ENCODE measurements at regions not wholly inside any gene's neighbourhood (a gene's known extent, or its start where the extent isn't known, plus 50 kb on each side); places are given as distances from the start of the nearest gene placed in this dataset.

DNA sequence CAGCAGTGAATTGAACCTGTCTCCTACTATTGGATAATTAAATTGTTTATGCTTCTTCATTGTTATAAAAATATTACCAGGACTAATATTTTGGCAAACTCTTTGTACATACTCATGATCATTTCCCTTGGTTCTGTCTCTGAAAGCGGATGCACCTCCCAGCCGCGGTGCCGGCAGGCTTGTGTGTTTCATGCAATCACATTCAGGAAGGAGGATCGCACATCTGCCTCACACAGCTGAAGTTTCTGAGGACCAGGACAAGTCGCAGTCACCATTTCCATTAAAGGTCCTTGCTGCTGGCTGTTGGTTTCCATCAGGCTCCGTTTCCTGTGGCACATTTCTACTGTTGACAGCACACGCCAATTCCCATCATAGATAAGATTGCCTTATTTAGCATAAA is 117.8 kb upstream of the SHH start:
- Histone ChIP-seq H3K27me3 (ENCODE audit: control insufficient read depth in 1 of 2, insufficient read depth in 2 of 2, low read length in 1 of 2) (no peaks in the 10 kb centered on the region), H3K9me3 (ENCODE audit: control insufficient read depth, low read length) (peaks cover 1% of the 10 kb centered on the region), H3K4me3 (ENCODE audit: low read length in 2 of 2) (no peak overlapping the region), H3K36me3 (ENCODE audit: control insufficient read depth in 1 of 2, insufficient read depth in 2 of 2, low read length in 1 of 2) (no peaks in the 10 kb centered on the region), H3K4me1 (ENCODE audit: control insufficient read depth in 1 of 2, insufficient read depth in 2 of 2, low read length in 2 of 2) (no peaks in the 10 kb centered on the region), H3K27ac (ENCODE audit: low read depth in 1 of 2, low read length in 2 of 2) (no peak overlapping the region)
- 69 to 70% methylated on average over 8 of the region's 8 CpGs for WGBS, 2 donors
- intact Hi-C loops (cut with DNase I), result no loop called here
- ATAC-seq (ENCODE audit: low FRiP score) (no peak), DNase-seq (no peak)

DNA sequence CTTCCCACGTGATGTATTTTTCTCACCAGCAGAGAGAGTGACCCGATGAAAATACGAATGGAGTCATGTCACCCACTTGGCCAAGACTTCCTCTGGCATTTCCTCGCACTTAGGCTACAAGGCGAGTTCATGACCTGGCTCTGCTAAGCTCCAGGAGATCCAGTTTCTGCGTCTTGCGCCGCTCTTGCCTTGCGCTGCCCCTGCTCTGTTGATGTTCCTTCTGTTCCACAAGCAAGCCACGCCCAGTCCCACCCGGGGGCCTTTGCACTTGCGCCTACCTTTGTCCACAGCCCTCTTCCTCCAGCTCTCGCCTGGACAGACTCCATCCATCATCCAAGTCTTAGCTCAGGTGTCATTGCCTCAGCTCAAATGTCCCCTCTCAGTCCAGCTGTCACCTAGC is 116.3 kb upstream of the SHH start:
- 66 to 72% methylated on average over 13 of the region's 13 CpGs for WGBS, 2 donors
- Histone ChIP-seq H3K4me1 (ENCODE audit: control insufficient read depth in 1 of 2, insufficient read depth in 2 of 2, low read length in 2 of 2) (no peaks in the 10 kb centered on the region), H3K4me3 (ENCODE audit: low read length in 2 of 2) (no peak overlapping the region), H3K27ac (ENCODE audit: low read depth in 1 of 2, low read length in 2 of 2) (no peak overlapping the region), H3K9me3 (ENCODE audit: control insufficient read depth, low read length) (peaks cover 1% of the 10 kb centered on the region), H3K36me3 (ENCODE audit: control insufficient read depth in 1 of 2, insufficient read depth in 2 of 2, low read length in 1 of 2) (no peaks in the 10 kb centered on the region), H3K27me3 (ENCODE audit: control insufficient read depth in 1 of 2, insufficient read depth in 2 of 2, low read length in 1 of 2) (no peaks in the 10 kb centered on the region)
- intact Hi-C loops (cut with DNase I), result no loop called here
- DNase-seq, result no peak
- ATAC-seq (ENCODE audit: low FRiP score), result no peak

GRCh38 chr7:155927905-155928304 is 115.6 kb upstream of the SHH start:
- no peak for ATAC-seq (ENCODE audit: low FRiP score)
- intact Hi-C loops (cut with DNase I), result no loop called here
- WGBS, 2 donors, result 89 to 91% methylated on average over 3 of the region's 3 CpGs
- Histone ChIP-seq H3K4me1 (ENCODE audit: control insufficient read depth in 1 of 2, insufficient read depth in 2 of 2, low read length in 2 of 2) (no peaks in the 10 kb centered on the region), H3K27ac (ENCODE audit: low read depth in 1 of 2, low read length in 2 of 2) (no peak overlapping the region), H3K9me3 (ENCODE audit: control insufficient read depth, low read length) (peaks cover 1% of the 10 kb centered on the region), H3K36me3 (ENCODE audit: control insufficient read depth in 1 of 2, insufficient read depth in 2 of 2, low read length in 1 of 2) (no peaks in the 10 kb centered on the region), H3K27me3 (ENCODE audit: control insufficient read depth in 1 of 2, insufficient read depth in 2 of 2, low read length in 1 of 2) (no peaks in the 10 kb centered on the region), H3K4me3 (ENCODE audit: low read length in 2 of 2) (no peak overlapping the region)
- no peak for DNase-seq

DNA sequence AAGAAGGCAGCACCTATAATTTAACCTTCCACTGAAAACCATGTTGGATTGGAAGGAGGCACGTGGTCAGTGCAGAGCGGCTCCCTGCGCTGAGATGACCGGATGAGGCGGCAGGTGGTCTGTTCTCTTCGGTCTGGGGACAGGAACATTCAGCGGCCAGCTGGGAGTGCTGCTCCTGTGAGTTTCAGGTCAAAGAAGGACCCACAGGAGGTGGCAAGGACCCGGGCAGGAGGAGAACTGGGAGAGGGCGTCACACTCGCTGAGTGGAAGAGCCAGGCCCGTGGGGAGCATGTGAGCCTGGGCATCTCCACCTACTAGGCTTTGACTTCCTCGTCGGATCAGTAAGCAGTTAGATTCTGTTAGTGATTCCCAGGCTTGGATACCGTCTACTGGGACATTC is 113.4 kb upstream of the SHH start:
- Histone ChIP-seq H3K27me3 (ENCODE audit: control insufficient read depth in 1 of 2, insufficient read depth in 2 of 2, low read length in 1 of 2) (no peaks in the 10 kb centered on the region), H3K9me3 (ENCODE audit: control insufficient read depth, low read length) (peaks cover 1% of the 10 kb centered on the region), H3K27ac (ENCODE audit: low read depth in 1 of 2, low read length in 2 of 2) (no peak overlapping the region), H3K4me1 (ENCODE audit: control insufficient read depth in 1 of 2, insufficient read depth in 2 of 2, low read length in 2 of 2) (no peaks in the 10 kb centered on the region), H3K36me3 (ENCODE audit: control insufficient read depth in 1 of 2, insufficient read depth in 2 of 2, low read length in 1 of 2) (no peaks in the 10 kb centered on the region), H3K4me3 (ENCODE audit: low read length in 2 of 2) (no peak overlapping the region)
- WGBS, 2 donors, result 79 to 83% methylated on average over 14 of the region's 14 CpGs
- no peak for DNase-seq
- no peak for ATAC-seq (ENCODE audit: low FRiP score)
- intact Hi-C loops (cut with DNase I), result no loop called here

- Histone ChIP-seq H3K27me3 (ENCODE audit: control insufficient read depth in 1 of 2, insufficient read depth in 2 of 2, low read length in 1 of 2) (no peaks in the 10 kb centered on the region), H3K4me1 (ENCODE audit: control insufficient read depth in 1 of 2, insufficient read depth in 2 of 2, low read length in 2 of 2) (no peaks in the 10 kb centered on the region), H3K9me3 (ENCODE audit: control insufficient read depth, low read length) (no peaks in the 10 kb centered on the region), H3K36me3 (ENCODE audit: control insufficient read depth in 1 of 2, insufficient read depth in 2 of 2, low read length in 1 of 2) (no peaks in the 10 kb centered on the region), H3K4me3 (ENCODE audit: low read length in 2 of 2) (no peak overlapping the region), H3K27ac (ENCODE audit: low read depth in 1 of 2, low read length in 2 of 2) (no peak overlapping the region)
- DNase-seq (peak in 1 of 2 donors; percentile 38), ATAC-seq (ENCODE audit: low FRiP score) (no peak)
- 50 to 53% methylated on average over 25 of the region's 25 CpGs for WGBS, 2 donors
- intact Hi-C loops (cut with DNase I), result no loop called here
These were observed 110.0 kb upstream of the SHH start for GRCh38 chr7:155922067-155922816.

DNA sequence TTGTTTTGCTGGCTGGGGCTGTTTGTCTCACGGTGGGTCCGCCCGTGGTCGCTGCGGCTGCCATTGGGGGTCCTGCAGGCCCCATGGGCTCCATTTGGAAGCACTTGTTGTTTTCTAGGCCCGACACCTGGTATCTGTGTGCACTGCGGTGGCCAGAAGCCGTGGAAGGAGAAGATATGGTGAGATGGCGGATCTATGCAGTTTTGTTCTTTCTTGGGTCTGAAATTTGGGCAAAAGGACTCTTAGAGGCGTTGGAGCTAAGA is 109.5 kb upstream of the SHH start:
- WGBS, 2 donors, result 81 to 83% methylated on average over 10 of the region's 10 CpGs
- no peaks in the 10 kb centered on the region for H3K36me3 ChIP-seq (ENCODE audit: control insufficient read depth in 1 of 2, insufficient read depth in 2 of 2, low read length in 1 of 2)

DNA sequence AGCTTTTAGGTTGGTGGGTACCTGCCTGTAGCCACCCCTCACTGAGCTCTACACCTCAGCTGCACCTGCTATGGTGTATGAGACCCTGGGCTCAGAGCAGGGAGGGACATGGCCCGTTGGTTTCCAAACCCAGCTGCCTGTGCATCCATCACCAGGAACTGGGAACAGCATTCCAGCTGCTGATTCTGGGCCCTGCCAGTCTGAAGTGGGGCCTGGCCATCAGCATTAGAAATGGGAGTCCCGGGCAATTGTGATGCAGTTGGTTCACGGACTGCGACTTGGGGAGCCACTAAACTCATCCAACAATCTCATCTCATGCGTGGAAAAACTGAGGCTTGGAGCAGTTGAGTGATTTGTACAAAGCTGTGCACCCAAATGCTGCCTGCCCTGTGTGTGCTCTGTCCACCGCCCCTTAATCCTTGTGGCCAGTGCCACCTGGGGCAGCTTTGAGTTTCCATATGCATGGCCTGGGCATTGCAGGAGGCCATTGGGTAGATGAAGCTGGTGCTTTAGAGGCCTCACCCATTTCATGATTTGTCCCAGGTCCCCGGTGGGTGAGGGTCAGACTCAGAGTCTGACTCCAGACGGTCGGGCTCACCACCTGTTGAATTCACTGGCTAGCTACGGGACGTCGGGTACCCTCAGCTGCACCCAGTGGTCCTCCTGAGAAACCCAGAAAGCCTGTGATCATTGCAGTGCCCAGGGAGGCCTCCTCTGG is 109.0 kb upstream of the SHH start:
- WGBS, 2 donors, result 85 to 89% methylated on average over 12 of the region's 12 CpGs
- no peak for ATAC-seq (ENCODE audit: low FRiP score)
- no peak overlapping the region for H3K4me3 ChIP-seq (ENCODE audit: low read length in 2 of 2)
- no peaks in the 10 kb centered on the region for H3K27me3 ChIP-seq (ENCODE audit: control insufficient read depth in 1 of 2, insufficient read depth in 2 of 2, low read length in 1 of 2)
- H3K4me1 ChIP-seq (ENCODE audit: control insufficient read depth in 1 of 2, insufficient read depth in 2 of 2, low read length in 2 of 2), result no peaks in the 10 kb centered on the region
- intact Hi-C loops (cut with DNase I), result no loop called here
- H3K27ac ChIP-seq (ENCODE audit: low read depth in 1 of 2, low read length in 2 of 2), result no peak overlapping the region
- DNase-seq, result peak in 1 of 2 donors; percentile 51
- no peaks in the 10 kb centered on the region for H3K9me3 ChIP-seq (ENCODE audit: control insufficient read depth, low read length)
- H3K36me3 ChIP-seq (ENCODE audit: control insufficient read depth in 1 of 2, insufficient read depth in 2 of 2, low read length in 1 of 2), result no peaks in the 10 kb centered on the region

More for the DNA sequence above, 109.5 kb upstream of the SHH start:
- Histone ChIP-seq H3K4me3 (ENCODE audit: low read length in 2 of 2) (no peak overlapping the region), H3K27ac (ENCODE audit: low read depth in 1 of 2, low read length in 2 of 2) (no peak overlapping the region), H3K27me3 (ENCODE audit: control insufficient read depth in 1 of 2, insufficient read depth in 2 of 2, low read length in 1 of 2) (no peaks in the 10 kb centered on the region), H3K4me1 (ENCODE audit: control insufficient read depth in 1 of 2, insufficient read depth in 2 of 2, low read length in 2 of 2) (no peaks in the 10 kb centered on the region), H3K9me3 (ENCODE audit: control insufficient read depth, low read length) (no peaks in the 10 kb centered on the region)
- DNase-seq (no peak), ATAC-seq (ENCODE audit: low FRiP score) (no peak)
- intact Hi-C loops (cut with DNase I), result no loop called here

DNA sequence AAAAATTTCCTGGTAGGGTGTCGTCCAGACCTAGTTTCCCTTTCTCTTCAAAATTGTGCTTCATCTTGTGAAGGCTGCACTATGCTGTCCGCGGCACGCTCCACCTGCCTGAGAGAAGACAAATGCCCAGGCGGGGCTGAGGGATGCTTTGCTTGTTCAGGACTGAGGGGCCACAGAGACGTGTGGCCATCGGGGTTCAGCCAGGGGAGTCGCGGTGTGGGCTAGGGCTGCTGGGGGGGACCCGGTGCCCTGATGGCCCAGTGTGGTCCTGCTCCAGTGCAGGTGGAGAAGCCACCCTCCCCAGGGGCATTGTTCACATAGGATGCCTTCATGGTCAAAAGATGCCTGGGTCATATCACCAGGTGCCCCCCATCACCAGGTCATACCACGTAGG is 107.8 kb upstream of the SHH start:
- no peak for ATAC-seq (ENCODE audit: low FRiP score)
- Histone ChIP-seq H3K9me3 (ENCODE audit: control insufficient read depth, low read length) (no peaks in the 10 kb centered on the region), H3K27me3 (ENCODE audit: control insufficient read depth in 1 of 2, insufficient read depth in 2 of 2, low read length in 1 of 2) (no peaks in the 10 kb centered on the region), H3K4me1 (ENCODE audit: control insufficient read depth in 1 of 2, insufficient read depth in 2 of 2, low read length in 2 of 2) (no peaks in the 10 kb centered on the region), H3K27ac (ENCODE audit: low read depth in 1 of 2, low read length in 2 of 2) (no peak overlapping the region), H3K36me3 (ENCODE audit: control insufficient read depth in 1 of 2, insufficient read depth in 2 of 2, low read length in 1 of 2) (no peaks in the 10 kb centered on the region), H3K4me3 (ENCODE audit: low read length in 2 of 2) (no peak overlapping the region)
- 91 to 92% methylated on average over 11 of the region's 11 CpGs for WGBS, 2 donors
- intact Hi-C loops (cut with DNase I), result no loop called here
- DNase-seq, result no peak

DNA sequence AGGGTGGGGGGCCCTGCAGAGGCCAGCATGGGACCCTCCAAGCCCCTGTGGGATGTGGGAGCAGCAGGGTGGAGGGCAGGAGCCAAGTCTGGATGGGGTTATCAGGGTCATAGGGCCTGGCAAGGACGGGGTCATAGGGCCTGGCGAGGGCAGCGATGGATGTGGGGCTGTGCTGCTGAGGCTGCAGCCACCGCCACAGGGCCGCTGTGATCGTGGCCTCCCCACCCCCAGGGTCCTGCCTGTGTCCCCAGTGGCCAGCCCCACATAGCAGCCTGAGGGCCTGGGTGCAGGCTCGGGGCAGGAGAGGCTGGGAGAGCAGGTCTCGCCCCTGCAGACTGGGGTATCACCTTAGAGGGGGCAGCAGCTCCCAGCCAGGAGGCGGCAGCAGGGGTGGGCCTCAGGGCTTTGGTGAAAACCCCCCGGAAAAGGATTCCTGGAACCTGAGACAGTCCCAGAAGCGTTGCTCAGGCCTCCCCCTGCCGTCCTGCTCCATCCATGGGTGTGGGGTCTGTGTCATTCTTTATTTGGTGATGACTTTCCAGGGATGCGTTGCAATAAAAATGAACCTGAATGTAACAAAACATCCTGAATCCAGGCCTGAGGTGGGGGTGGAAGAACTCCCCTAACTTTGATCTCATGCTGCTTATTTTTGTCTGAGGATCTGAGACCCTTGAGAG is 107.3 kb upstream of the SHH start:
- no peaks in the 10 kb centered on the region for H3K4me1 ChIP-seq (ENCODE audit: control insufficient read depth in 1 of 2, insufficient read depth in 2 of 2, low read length in 2 of 2)
- 60 to 73% methylated on average over 13 of the region's 13 CpGs for WGBS, 2 donors
- H3K27ac ChIP-seq (ENCODE audit: low read depth in 1 of 2, low read length in 2 of 2), result no peak overlapping the region
- H3K36me3 ChIP-seq (ENCODE audit: control insufficient read depth in 1 of 2, insufficient read depth in 2 of 2, low read length in 1 of 2), result no peaks in the 10 kb centered on the region
- H3K4me3 ChIP-seq (ENCODE audit: low read length in 2 of 2), result no peak overlapping the region
- no peaks in the 10 kb centered on the region for H3K9me3 ChIP-seq (ENCODE audit: control insufficient read depth, low read length)
- ATAC-seq (ENCODE audit: low FRiP score), result no peak
- no peak for DNase-seq
- intact Hi-C loops (cut with DNase I), result no loop called here
- H3K27me3 ChIP-seq (ENCODE audit: control insufficient read depth in 1 of 2, insufficient read depth in 2 of 2, low read length in 1 of 2), result no peaks in the 10 kb centered on the region
